ENCODE measurements at regions not wholly inside any gene's neighbourhood (a gene's known extent, or its start where the extent isn't known, plus 50 kb on each side); places are given as distances from the start of the nearest gene placed in this dataset.

DNA sequence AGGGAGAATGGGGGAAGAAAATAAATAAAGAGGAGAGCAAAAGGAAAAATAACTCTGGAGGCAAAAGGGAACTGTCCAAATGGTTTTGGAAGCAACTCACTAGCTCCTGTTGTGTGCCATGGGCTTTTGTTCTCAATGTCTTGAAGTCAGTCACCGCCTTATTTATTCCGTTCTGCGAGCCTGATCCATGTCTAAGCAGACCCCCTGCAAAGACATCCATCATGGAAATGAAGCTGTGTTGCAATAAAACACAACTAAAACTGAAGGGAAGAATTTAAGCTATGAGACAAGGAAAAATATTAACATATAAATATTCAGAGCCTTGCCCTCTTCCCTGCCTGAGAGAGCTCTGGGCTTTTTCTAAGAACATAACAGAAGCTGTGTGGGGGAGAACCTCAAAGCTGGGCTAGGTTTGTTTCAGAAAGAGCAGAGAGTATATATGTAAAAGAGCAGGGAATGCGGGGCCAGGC lies 373.2 kb upstream of the CNR1 start:
- no peak for TF ChIP-seq EZH2 (IDR thresholded peaks at IDR 0.05; ENCODE audit: insufficient read depth, poor library complexity, severe bottlenecking)
- no peak for TF ChIP-seq EZH2phosphoT487 (IDR thresholded peaks at IDR 0.05; ENCODE audit: insufficient read depth, low read depth)
